Lower leg skin (tissue), 4 donors: ENCODE measurements at regions not wholly inside any gene's neighbourhood (a gene's known extent, or its start where the extent isn't known, plus 50 kb on each side); places are given as distances from the start of the nearest gene placed in this dataset.

ENCODE experiments used
- DNase-seq, 2 donors: peaks; one replicate each; pipeline ENCODE4 v3.0.0-alpha.2; 2019; ENCODE audit warnings: low spot score in 2 of 2
- H3K4me3 ChIP-seq: fragments of 200-600 bp; sonication (generic); 2 replicates; pipeline ENCODE4 v1.5.1; 2017; ENCODE audit warnings: mild to moderate bottlenecking, low read depth; ENCODE audit not compliant: poor library complexity, severe bottlenecking
- POLR2A ChIP-seq, 2 donors: fragments of 450-650 bp; IDR thresholded peaks; one replicate each; pipeline ENCODE4 v1.6.1; 2016 to 2017; ENCODE audit warnings: antibody characterized with exemption in 2 of 2, mild to moderate bottlenecking in 1 of 2, moderate library complexity in 1 of 2
- WGBS, 2 donors: methylation state at CpG; one replicate each; pipeline ENCODE4 v1.1.5; 2018; 5-methylcytosine and 5-hydroxymethylcytosine counted together
- intact Hi-C: fragments of 100-400 bp; cut with DNase I; formaldehyde crosslinking; loops from one replicate; pipeline ENCODE4 v1.15.0; 2023; ENCODE audit warnings: low total_unique reads
- TF ChIP-seq, protein P1 (sequence below), 3 donors: fragments of 450-650 bp; IDR thresholded peaks; one replicate each; pipeline ENCODE4 v1.5.1; 2016; ENCODE audit warnings: antibody characterized with exemption in 3 of 3, mild to moderate bottlenecking in 3 of 3, moderate library complexity in 2 of 3

DNA sequence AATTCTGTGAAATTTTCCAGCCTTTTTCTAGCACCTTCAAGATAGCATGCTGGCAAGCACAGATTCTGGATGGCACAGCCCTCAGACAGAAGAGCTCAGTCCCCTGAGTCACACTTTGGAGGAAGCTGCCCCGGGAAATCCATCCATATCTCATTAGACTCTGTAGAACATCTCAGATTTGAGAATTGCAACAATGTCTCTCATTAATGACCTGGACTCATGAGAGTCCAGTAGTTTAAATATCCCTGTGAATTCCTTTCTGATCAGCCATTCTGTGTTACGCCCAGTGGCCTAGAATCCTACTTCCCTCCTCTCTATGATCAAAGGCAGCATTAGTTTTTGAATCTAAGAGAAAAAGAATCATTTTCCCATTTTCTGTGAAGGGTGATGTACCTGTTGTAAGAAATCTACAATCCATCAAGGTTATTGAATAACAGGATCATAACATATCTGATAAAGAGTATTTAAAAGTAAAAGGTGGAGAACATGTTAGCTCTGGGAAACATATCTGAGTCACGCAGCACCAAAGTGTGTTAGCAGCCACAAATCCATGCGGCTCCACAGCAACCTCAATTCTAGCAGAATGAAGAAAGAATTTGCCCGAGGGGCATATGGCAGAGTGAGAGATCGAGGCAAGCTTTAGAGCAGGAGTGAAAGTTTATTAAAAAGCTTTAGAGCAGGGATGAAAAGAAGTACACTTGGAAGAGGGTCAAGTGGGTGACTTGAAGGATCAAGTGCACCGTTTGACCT, 855.6 kb upstream of the TMEM132C start:
- DNase-seq = no peak
- TF ChIP-seq, protein P1, sequence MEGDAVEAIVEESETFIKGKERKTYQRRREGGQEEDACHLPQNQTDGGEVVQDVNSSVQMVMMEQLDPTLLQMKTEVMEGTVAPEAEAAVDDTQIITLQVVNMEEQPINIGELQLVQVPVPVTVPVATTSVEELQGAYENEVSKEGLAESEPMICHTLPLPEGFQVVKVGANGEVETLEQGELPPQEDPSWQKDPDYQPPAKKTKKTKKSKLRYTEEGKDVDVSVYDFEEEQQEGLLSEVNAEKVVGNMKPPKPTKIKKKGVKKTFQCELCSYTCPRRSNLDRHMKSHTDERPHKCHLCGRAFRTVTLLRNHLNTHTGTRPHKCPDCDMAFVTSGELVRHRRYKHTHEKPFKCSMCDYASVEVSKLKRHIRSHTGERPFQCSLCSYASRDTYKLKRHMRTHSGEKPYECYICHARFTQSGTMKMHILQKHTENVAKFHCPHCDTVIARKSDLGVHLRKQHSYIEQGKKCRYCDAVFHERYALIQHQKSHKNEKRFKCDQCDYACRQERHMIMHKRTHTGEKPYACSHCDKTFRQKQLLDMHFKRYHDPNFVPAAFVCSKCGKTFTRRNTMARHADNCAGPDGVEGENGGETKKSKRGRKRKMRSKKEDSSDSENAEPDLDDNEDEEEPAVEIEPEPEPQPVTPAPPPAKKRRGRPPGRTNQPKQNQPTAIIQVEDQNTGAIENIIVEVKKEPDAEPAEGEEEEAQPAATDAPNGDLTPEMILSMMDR (IDR thresholded peaks at IDR 0.05) = no peak
- no peak for TF ChIP-seq POLR2A (IDR thresholded peaks at IDR 0.05)
- 73% methylated on average over 7 of the region's 7 CpGs for WGBS, 2 donors
- intact Hi-C loops = no loop called here
- H3K4me3 ChIP-seq = no peak overlapping the region

DNA sequence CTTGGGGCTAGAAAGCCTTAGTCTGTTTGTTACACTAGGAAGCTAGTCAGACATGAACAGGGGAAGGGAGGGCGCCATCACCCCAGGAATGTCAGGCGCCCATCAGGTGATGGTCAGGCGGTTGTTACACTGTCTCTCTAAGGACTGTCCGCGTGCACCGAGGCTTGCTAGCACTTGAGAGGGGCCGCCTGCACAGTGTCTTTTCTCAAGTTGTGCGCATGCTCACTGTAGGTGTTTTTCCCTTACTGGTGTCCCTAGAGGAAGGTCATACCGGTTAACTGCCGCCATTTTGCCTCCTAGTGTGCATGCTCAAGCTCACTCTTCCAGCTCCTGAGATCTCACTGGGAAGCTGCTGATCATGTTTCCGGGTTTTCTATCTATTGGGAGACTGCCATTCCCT, 855.0 kb upstream of the TMEM132C start:
- TF ChIP-seq POLR2A (IDR thresholded peaks at IDR 0.05) = no peak
- TF ChIP-seq, protein P1 (IDR thresholded peaks at IDR 0.05) = no peak
- intact Hi-C loops = no loop called here
- no peak for DNase-seq
- no peak overlapping the region for H3K4me3 ChIP-seq
- 89 to 93% methylated on average over 11 of the region's 11 CpGs for WGBS, 2 donors

DNA sequence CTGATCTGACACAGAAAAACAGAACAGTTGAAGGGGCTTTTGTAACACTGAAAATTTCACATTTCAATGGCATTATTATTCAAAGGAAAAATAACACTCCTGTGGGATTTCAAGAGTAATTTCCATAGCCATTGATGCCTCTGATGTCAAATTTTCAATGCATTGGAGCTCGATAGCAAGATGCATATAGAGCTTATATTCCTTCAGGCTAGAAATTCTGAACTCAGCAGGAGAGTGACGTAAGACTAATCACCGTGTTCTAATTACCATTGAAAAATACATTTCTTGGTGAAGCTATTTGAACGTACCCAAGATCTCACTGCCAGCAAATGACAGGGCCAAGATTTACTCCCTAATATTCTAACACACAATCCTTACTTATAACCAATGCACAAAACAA, 854.1 kb upstream of the TMEM132C start:
- intact Hi-C loops = no loop called here
- no peak for DNase-seq
- TF ChIP-seq, protein P1 (IDR thresholded peaks at IDR 0.05) = no peak
- TF ChIP-seq POLR2A (IDR thresholded peaks at IDR 0.05) = no peak
- WGBS, 2 donors = 77 to 79% methylated on average over 4 of the region's 4 CpGs
- H3K4me3 ChIP-seq = no peak overlapping the region

DNA sequence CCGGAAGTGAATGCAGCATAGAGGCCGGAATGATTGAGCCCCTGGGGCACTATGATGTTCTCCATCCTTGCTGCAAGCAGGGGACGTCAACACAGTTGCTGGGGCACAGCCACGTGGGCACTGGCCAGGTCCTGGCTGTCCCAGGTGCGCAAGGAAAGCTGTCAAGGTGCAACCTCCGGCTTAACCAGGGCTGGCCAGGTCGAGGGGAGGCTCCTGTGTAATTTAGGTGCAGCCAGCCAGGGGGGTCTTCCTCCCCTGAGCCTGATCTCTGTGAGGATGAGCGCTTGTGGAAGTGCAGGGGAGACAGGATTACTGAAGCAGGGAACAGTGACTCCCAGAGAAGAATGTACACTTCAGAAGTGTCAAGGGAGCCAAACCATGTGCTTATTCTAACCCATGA, 852.8 kb upstream of the TMEM132C start:
- intact Hi-C loops = no loop called here
- TF ChIP-seq, protein P1 (IDR thresholded peaks at IDR 0.05) = no peak
- no peak for TF ChIP-seq POLR2A (IDR thresholded peaks at IDR 0.05)
- no peak overlapping the region for H3K4me3 ChIP-seq
- WGBS, 2 donors = 75 to 83% methylated on average over 7 of the region's 8 CpGs
- no peak for DNase-seq

DNA sequence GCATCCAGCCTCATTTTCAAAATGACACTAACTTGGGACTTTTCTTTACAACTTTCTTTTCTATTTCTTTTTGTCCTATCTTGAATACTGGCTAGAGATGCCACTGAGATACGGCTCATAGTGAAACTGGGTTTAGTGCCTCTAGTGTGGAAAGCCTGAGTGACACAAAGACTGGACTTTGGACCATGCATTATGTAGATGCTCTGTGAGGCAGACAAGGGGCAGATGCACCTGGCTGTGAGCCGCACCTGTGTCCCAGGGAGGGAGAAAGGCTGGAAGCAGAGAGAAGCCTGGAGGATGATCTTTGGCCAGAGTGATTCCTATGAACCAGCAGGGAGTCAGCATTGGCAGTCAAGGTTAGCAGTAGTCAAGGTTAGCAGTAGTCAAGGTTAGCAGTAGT, 852.3 kb upstream of the TMEM132C start:
- DNase-seq = no peak
- WGBS, 2 donors = 91 to 94% methylated on average over 2 of the region's 2 CpGs
- no peak for TF ChIP-seq POLR2A (IDR thresholded peaks at IDR 0.05)
- TF ChIP-seq, protein P1 (IDR thresholded peaks at IDR 0.05) = no peak
- no peak overlapping the region for H3K4me3 ChIP-seq
- intact Hi-C loops = no loop called here

DNA sequence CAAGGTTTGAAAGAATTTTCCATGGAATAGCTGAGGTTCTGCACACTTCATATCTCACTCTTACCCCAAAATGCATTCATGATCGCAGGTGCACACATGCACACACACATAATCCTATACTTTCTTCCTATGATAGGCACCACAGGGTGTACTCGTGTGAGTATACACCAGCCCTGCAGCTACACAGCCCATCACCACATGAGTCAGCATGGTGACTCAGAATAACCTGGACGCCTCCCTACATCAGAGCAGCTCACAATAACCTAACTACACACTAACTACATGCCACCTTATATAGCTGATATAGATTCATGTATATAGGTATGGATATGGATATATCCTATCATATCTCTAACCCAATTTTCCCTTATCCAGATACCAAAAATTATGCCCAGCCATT, 850.2 kb upstream of the TMEM132C start:
- H3K4me3 ChIP-seq = no peak overlapping the region
- no peak for DNase-seq
- 75 to 81% methylated on average over 3 of the region's 3 CpGs for WGBS, 2 donors
- TF ChIP-seq POLR2A (IDR thresholded peaks at IDR 0.05) = no peak
- TF ChIP-seq, protein P1 (IDR thresholded peaks at IDR 0.05) = no peak
- intact Hi-C loops = no loop called here
